KMS-11 (cell line): ENCODE measurements at regions not wholly inside any gene's neighbourhood (a gene's known extent, or its start where the extent isn't known, plus 50 kb on each side); places are given as distances from the start of the nearest gene placed in this dataset.

Experiments used
- H2AFZ ChIP-seq: fragments of 200-600 bp; sonication (generic); 2 replicates; pipeline ENCODE4 v1.6.1; 2016; ENCODE audit warnings: antibody characterized with exemption, mixed run types, low read depth
- H3K27ac ChIP-seq: fragments of 200-600 bp; sonication (generic); 2 replicates; pipeline ENCODE4 v1.6.1; 2016; ENCODE audit warnings: mild to moderate bottlenecking, mixed run types
- H3K27me3 ChIP-seq: fragments of 200-600 bp; sonication (generic); 2 replicates; pipeline ENCODE4 v1.6.1; 2017; ENCODE audit warnings: mild to moderate bottlenecking, low read depth, mixed run types, moderate library complexity; ENCODE audit not compliant: insufficient read depth
- H3K36me3 ChIP-seq: fragments of 200-600 bp; sonication (generic); 2 replicates; pipeline ENCODE4 v1.6.1; 2017; ENCODE audit warnings: mild to moderate bottlenecking, mixed run types; ENCODE audit not compliant: insufficient read depth
- H3K4me1 ChIP-seq: fragments of 200-600 bp; sonication (generic); 2 replicates; pipeline ENCODE4 v1.6.1; 2016; ENCODE audit warnings: mild to moderate bottlenecking, low read depth, mixed run types; ENCODE audit not compliant: poor library complexity, severe bottlenecking
- H3K4me2 ChIP-seq: fragments of 200-600 bp; sonication (generic); 2 replicates; pipeline ENCODE4 v1.7.0; 2016; ENCODE audit warnings: mild to moderate bottlenecking, mixed run types
- H3K4me3 ChIP-seq: fragments of 200-600 bp; sonication (generic); IDR thresholded peaks from 2 replicates; pipeline ENCODE4 v1.6.1; 2017; ENCODE audit warnings: low read depth, low read length, mixed read lengths; ENCODE audit not compliant: insufficient read depth
- H3K79me2 ChIP-seq: fragments of 200-600 bp; sonication (generic); 2 replicates; pipeline ENCODE4 v1.6.1; 2016; ENCODE audit warnings: low read depth, mixed run types; ENCODE audit not compliant: insufficient read depth
- H3K9ac ChIP-seq: fragments of 200-600 bp; sonication (generic); 2 replicates; pipeline ENCODE4 v1.6.1; 2016; ENCODE audit warnings: mild to moderate bottlenecking, mixed run types
- H4K20me1 ChIP-seq: fragments of 200-600 bp; sonication (generic); 2 replicates; pipeline ENCODE4 v1.6.1; 2016; ENCODE audit warnings: mild to moderate bottlenecking, mixed run types; ENCODE audit not compliant: insufficient read depth
- TF ChIP-seq, protein P1 (sequence below): fragments of 200-600 bp; sonication (generic); conservative IDR thresholded peaks from 2 replicates; pipeline ENCODE4 v1.6.1; 2017; ENCODE audit warnings: low read depth, mild to moderate bottlenecking, antibody characterized with exemption, low read length, moderate library complexity, mixed read lengths

- Histone ChIP-seq H3K4me1 (peaks cover 4% of the 10 kb centered on the region), H4K20me1 (no peaks in the 10 kb centered on the region), H3K4me3 (no peak overlapping the region), H3K9ac (no peak overlapping the region), H2AFZ (no peak overlapping the region), H3K4me2 (no peak overlapping the region), H3K79me2 (no peaks in the 10 kb centered on the region), H3K27ac (no peak overlapping the region), H3K27me3 (no peaks in the 10 kb centered on the region), H3K36me3 (no peaks in the 10 kb centered on the region)
- TF ChIP-seq, protein P1, sequence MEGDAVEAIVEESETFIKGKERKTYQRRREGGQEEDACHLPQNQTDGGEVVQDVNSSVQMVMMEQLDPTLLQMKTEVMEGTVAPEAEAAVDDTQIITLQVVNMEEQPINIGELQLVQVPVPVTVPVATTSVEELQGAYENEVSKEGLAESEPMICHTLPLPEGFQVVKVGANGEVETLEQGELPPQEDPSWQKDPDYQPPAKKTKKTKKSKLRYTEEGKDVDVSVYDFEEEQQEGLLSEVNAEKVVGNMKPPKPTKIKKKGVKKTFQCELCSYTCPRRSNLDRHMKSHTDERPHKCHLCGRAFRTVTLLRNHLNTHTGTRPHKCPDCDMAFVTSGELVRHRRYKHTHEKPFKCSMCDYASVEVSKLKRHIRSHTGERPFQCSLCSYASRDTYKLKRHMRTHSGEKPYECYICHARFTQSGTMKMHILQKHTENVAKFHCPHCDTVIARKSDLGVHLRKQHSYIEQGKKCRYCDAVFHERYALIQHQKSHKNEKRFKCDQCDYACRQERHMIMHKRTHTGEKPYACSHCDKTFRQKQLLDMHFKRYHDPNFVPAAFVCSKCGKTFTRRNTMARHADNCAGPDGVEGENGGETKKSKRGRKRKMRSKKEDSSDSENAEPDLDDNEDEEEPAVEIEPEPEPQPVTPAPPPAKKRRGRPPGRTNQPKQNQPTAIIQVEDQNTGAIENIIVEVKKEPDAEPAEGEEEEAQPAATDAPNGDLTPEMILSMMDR = no peak
Observed at GRCh38 chr18:70452501-70452900, 163.7 kb downstream of the SOCS6 start.

DNA sequence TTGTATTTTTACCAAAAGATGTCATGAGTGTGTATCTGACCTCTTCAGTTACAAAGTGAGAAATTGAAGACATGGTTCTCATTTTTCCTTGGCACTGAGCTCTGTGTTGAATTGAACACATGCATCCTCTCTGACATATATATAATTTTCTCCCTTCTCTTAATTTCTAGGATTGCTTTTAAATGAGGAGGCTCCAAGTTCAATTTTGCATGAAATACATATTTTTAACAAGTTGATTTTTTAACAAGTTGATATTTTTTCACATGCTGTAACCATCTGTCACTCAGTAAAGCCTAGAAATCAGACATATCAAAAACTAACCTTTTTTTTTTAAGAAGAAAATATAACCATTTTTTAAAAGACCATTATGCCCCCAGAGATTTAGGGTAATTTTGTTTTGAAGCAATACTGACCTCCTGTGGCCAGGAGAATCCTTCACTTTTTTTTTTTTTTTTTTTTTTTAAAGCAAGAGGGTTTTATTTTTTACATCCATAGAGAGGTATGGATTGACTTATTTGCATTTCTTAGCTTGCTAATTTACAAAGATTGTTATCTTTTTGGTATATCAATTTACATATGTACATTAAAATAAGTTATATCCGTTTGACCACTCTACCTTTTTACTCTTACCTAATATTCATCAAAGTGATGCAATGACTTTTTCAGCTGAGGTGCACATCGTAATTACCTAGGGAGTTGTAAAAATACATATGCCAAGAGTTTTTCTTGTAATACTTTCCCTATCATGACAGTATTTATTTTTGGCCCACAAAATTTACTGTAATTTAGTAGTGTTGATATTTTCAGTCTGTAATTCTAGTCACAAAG, 161.8 kb downstream of the SOCS6 start:
- H3K79me2 ChIP-seq = no peaks in the 10 kb centered on the region
- no peak overlapping the region for H2AFZ ChIP-seq

GRCh38 chr18:70448588-70448987, 159.7 kb downstream of the SOCS6 start:
- TF ChIP-seq, protein P1 = no peak
- H3K27me3 ChIP-seq = no peaks in the 10 kb centered on the region
- no peaks in the 10 kb centered on the region for H3K36me3 ChIP-seq
- H2AFZ ChIP-seq = no peak overlapping the region
- H3K4me2 ChIP-seq = no peak overlapping the region
- H4K20me1 ChIP-seq = no peaks in the 10 kb centered on the region
- H3K9ac ChIP-seq = no peak overlapping the region
- H3K27ac ChIP-seq = no peak overlapping the region
- no peaks in the 10 kb centered on the region for H3K79me2 ChIP-seq
- no peaks in the 10 kb centered on the region for H3K4me1 ChIP-seq
- no peak overlapping the region for H3K4me3 ChIP-seq

More for the DNA sequence above, 161.8 kb downstream of the SOCS6 start:
- Histone ChIP-seq H3K9ac (no peak overlapping the region), H3K27ac (no peak overlapping the region), H3K4me3 (no peak overlapping the region), H4K20me1 (no peaks in the 10 kb centered on the region), H3K4me1 (peaks cover 4% of the 10 kb centered on the region), H3K4me2 (no peak overlapping the region), H3K36me3 (no peaks in the 10 kb centered on the region), H3K27me3 (no peaks in the 10 kb centered on the region)
- TF ChIP-seq, protein P1 = peak; percentile 88

GRCh38 chr18:70446063-70446462, 157.2 kb downstream of the SOCS6 start:
- H3K27ac ChIP-seq = no peak overlapping the region
- TF ChIP-seq, protein P1 = no peak
- no peak overlapping the region for H3K9ac ChIP-seq
- no peaks in the 10 kb centered on the region for H3K79me2 ChIP-seq
- H3K36me3 ChIP-seq = no peaks in the 10 kb centered on the region
- H3K4me3 ChIP-seq = no peak overlapping the region
- no peak overlapping the region for H2AFZ ChIP-seq
- no peaks in the 10 kb centered on the region for H4K20me1 ChIP-seq
- no peaks in the 10 kb centered on the region for H3K4me1 ChIP-seq
- H3K27me3 ChIP-seq = no peaks in the 10 kb centered on the region
- H3K4me2 ChIP-seq = no peak overlapping the region
